WTC11 (cell line): ENCODE measurements at regions not wholly inside any gene's neighbourhood (a gene's known extent, or its start where the extent isn't known, plus 50 kb on each side); places are given as distances from the start of the nearest gene placed in this dataset.

Source experiments
- ATAC-seq: fragments of 200-7000 bp; cut with Tn5 transposase; 2 replicates; pipeline ENCODE4 v1.10.0; 2021; ENCODE audit warnings: mild to moderate bottlenecking, moderate library complexity
- CTCF ChIA-PET: fragments of 300-600 bp; sonication (Branson Sonifier 250); formaldehyde crosslinking; loops from one replicate; lab custom pipeline; 2021; ENCODE audit warnings: antibody characterized with exemption; lab: Charles Lee
- POLR2A ChIA-PET: fragments of 350-600 bp; sonication (Branson Sonifier 250); formaldehyde crosslinking; loops from one replicate; lab custom pipeline; 2021; ENCODE audit warnings: antibody characterized with exemption; lab: Charles Lee
- DNase-seq: peaks from one replicate; pipeline ENCODE4 v3.0.0; 2021; ENCODE audit warnings: low spot score
- H3K27ac Mint-ChIP-seq: 2 replicates; pipeline ENCODE4 v1.8.0; 2021; ENCODE audit warnings: mixed read lengths
- H3K27me3 Mint-ChIP-seq: 2 replicates; pipeline ENCODE4 v1.8.0; 2021; ENCODE audit warnings: low read depth, mild to moderate bottlenecking, moderate library complexity, mixed read lengths
- H3K36me3 Mint-ChIP-seq: 2 replicates; pipeline ENCODE4 v1.8.0; 2021; ENCODE audit warnings: mixed read lengths
- H3K4me1 Mint-ChIP-seq: 2 replicates; pipeline ENCODE4 v1.8.0; 2022; ENCODE audit warnings: mixed read lengths
- H3K4me3 Mint-ChIP-seq: 2 replicates; pipeline ENCODE4 v1.8.0; 2021; ENCODE audit warnings: mild to moderate bottlenecking, moderate library complexity, mixed read lengths
- H3K9me3 Mint-ChIP-seq: 2 replicates; pipeline ENCODE4 v1.8.0; 2021; ENCODE audit warnings: mixed read lengths
- ATF3 ChIP-seq: sonication (generic); formaldehyde crosslinking; conservative IDR thresholded peaks from 2 replicates; pipeline ENCODE4 v1.8.1; 2022; ENCODE audit warnings: mild to moderate bottlenecking, missing genetic modification reagents
- CBFB ChIP-seq: sonication (generic); formaldehyde crosslinking; IDR thresholded peaks from 2 replicates; pipeline ENCODE4 v1.8.1; 2022; ENCODE audit warnings: mild to moderate bottlenecking, low read depth, missing genetic modification reagents
- E2F5 ChIP-seq: sonication (generic); formaldehyde crosslinking; IDR thresholded peaks from 2 replicates; pipeline ENCODE4 v1.8.1; 2022; ENCODE audit warnings: mild to moderate bottlenecking, moderate library complexity, missing genetic modification reagents
- EMX1 ChIP-seq: fragments of 250-450 bp; sonication (Bioruptor Pico); IDR thresholded peaks from 2 replicates; pipeline ENCODE4 v1.8.0; 2021; ENCODE audit warnings: mild to moderate bottlenecking
- FOXJ3 ChIP-seq: sonication (generic); formaldehyde crosslinking; IDR thresholded peaks from 2 replicates; pipeline ENCODE4 v1.9.0; 2021; ENCODE audit warnings: missing genetic modification reagents, mild to moderate bottlenecking, borderline replicate concordance
- GABPB1 ChIP-seq: sonication (generic); formaldehyde crosslinking; IDR thresholded peaks from 2 replicates; pipeline ENCODE4 v1.8.1; 2023; ENCODE audit warnings: mild to moderate bottlenecking, missing genetic modification reagents
- GTF2I ChIP-seq: fragments of 250-450 bp; sonication (Bioruptor Pico); conservative IDR thresholded peaks from 2 replicates; pipeline ENCODE4 v1.4.0; 2021; ENCODE audit warnings: mild to moderate bottlenecking
- HMGXB4 ChIP-seq: sonication (generic); formaldehyde crosslinking; IDR thresholded peaks from 2 replicates; pipeline ENCODE4 v1.8.1; 2023; ENCODE audit warnings: mild to moderate bottlenecking, moderate library complexity, missing genetic modification reagents
- NR2C2 ChIP-seq: sonication (generic); formaldehyde crosslinking; IDR thresholded peaks from 2 replicates; pipeline ENCODE4 v1.8.0; 2022; ENCODE audit warnings: mild to moderate bottlenecking, missing genetic modification reagents
- RELA ChIP-seq: sonication (generic); formaldehyde crosslinking; IDR thresholded peaks from 2 replicates; pipeline ENCODE4 v1.8.1; 2022; ENCODE audit warnings: missing genetic modification reagents, mild to moderate bottlenecking, borderline replicate concordance
- RORB ChIP-seq: fragments of 250-450 bp; sonication (Bioruptor Pico); IDR thresholded peaks from 2 replicates; pipeline ENCODE4 v1.9.0; 2021; ENCODE audit warnings: mild to moderate bottlenecking
- SMAD4 ChIP-seq: sonication (generic); formaldehyde crosslinking; IDR thresholded peaks from 2 replicates; pipeline ENCODE4 v1.8.0; 2022; ENCODE audit warnings: mild to moderate bottlenecking, missing genetic modification reagents
- TEAD4 ChIP-seq: sonication (generic); formaldehyde crosslinking; IDR thresholded peaks from 2 replicates; pipeline ENCODE4 v1.8.0; 2022; ENCODE audit warnings: mild to moderate bottlenecking, missing genetic modification reagents
- ZNF281 ChIP-seq: sonication (generic); formaldehyde crosslinking; IDR thresholded peaks from 2 replicates; pipeline ENCODE4 v1.8.0; 2023; ENCODE audit warnings: mild to moderate bottlenecking, missing genetic modification reagents
- ZNF532 ChIP-seq: fragments of 250-450 bp; sonication (Bioruptor Pico); IDR thresholded peaks from 2 replicates; pipeline ENCODE4 v1.9.0; 2021; ENCODE audit warnings: mild to moderate bottlenecking, borderline replicate concordance
- ZNF671 ChIP-seq: fragments of 250-450 bp; sonication (Bioruptor Pico); IDR thresholded peaks from 2 replicates; pipeline ENCODE4 v1.8.0; 2021; ENCODE audit warnings: mild to moderate bottlenecking

GRCh38 chr7:40918701-40919271, 784.0 kb downstream of the SUGCT start (continued):
- no peak for TF ChIP-seq ZNF532

GRCh38 chr7:40916813-40917212, 782.0 kb downstream of the SUGCT start:
- DNase-seq (no peak), ATAC-seq (no peak)
- H3K27ac Mint-ChIP-seq: no peak overlapping the region
- no peaks in the 10 kb centered on the region for H3K36me3 Mint-ChIP-seq
- H3K4me1 Mint-ChIP-seq: no peaks in the 10 kb centered on the region
- TF ChIP-seq GTF2I: no peak
- TF ChIP-seq CBFB (CRISPR knock-in tag): no peak
- TF ChIP-seq EMX1 (CRISPR knock-in tag): no peak
- no peak for TF ChIP-seq GABPB1 (CRISPR knock-in tag)
- no peak for TF ChIP-seq RORB (CRISPR knock-in tag)
- no peak for TF ChIP-seq ATF3 (CRISPR knock-in tag)
- no peak for TF ChIP-seq TEAD4
- ChIA-PET CTCF (no interaction called here), POLR2A (no interaction called here)
- no peak overlapping the region for H3K4me3 Mint-ChIP-seq
- H3K9me3 Mint-ChIP-seq: no peaks in the 10 kb centered on the region
- no peaks in the 10 kb centered on the region for H3K27me3 Mint-ChIP-seq

GRCh38 chr7:40915071-40915470, 780.3 kb downstream of the SUGCT start:
- no peaks in the 10 kb centered on the region for H3K36me3 Mint-ChIP-seq
- TF ChIP-seq FOXJ3 (CRISPR knock-in tag) (no peak), ZNF281 (CRISPR knock-in tag) (no peak), RELA (CRISPR knock-in tag) (no peak), SMAD4 (CRISPR knock-in tag) (no peak), E2F5 (CRISPR knock-in tag) (no peak), ZNF671 (CRISPR knock-in tag) (no peak), NR2C2 (CRISPR knock-in tag) (no peak), HMGXB4 (CRISPR knock-in tag) (no peak)
- TF ChIP-seq, all 79 proteins: peak for 0
- DNase-seq (no peak), ATAC-seq (no peak)
- ChIA-PET POLR2A (no interaction called here), CTCF (no interaction called here)
- H3K27me3 Mint-ChIP-seq: no peaks in the 10 kb centered on the region
- H3K4me1 Mint-ChIP-seq: no peaks in the 10 kb centered on the region
- no peak overlapping the region for H3K27ac Mint-ChIP-seq
- no peak overlapping the region for H3K4me3 Mint-ChIP-seq
- H3K9me3 Mint-ChIP-seq: no peaks in the 10 kb centered on the region; the same call in 1 of the 2 replicates
